Renal cortical epithelial cell (primary cell): ENCODE measurements at regions not wholly inside any gene's neighbourhood (a gene's known extent, or its start where the extent isn't known, plus 50 kb on each side); places are given as distances from the start of the nearest gene placed in this dataset.
"Not testable (repeated sequence)": the region's sequence is repeated elsewhere in the genome, so short reads cannot be mapped to it uniquely, and the experiment has no call there.

Experiments used
- DNase-seq: peaks from one replicate; pipeline ENCODE4 v3.0.0-alpha.2; 2011; ENCODE audit warnings: low read depth

DNA sequence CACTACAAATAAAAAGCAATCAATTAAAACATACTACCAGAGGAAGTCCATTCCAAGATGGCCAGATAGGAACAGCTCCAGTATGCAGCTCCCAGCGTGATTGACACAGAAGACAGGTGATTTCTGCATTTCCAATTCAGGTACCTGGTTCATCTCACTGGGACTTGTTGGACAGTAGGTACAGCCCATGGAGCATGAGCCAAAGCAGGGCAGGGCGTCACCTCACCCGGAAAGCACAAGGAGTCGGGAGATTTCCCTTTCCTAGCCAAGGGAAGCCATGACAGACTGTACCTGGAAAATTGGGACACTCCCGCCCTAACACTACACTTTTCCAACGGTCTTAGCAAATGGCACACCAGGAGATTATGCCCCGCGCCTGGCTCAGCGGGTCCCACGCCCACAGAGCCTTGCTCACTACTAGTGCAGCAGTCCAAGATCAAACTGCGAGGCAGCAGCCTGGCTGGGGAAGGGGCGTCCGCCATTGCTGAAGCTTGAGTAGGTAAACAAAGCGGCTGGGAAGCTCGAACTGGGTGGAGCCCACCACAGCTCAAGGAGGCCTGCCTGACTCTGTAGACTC is 106.0 kb downstream of the BUD13 start:
- not testable (repeated sequence) for DNase-seq

- DNase-seq: no peak
These were observed 107.3 kb downstream of the BUD13 start for GRCh38 chr11:116665523-116665922.

DNA sequence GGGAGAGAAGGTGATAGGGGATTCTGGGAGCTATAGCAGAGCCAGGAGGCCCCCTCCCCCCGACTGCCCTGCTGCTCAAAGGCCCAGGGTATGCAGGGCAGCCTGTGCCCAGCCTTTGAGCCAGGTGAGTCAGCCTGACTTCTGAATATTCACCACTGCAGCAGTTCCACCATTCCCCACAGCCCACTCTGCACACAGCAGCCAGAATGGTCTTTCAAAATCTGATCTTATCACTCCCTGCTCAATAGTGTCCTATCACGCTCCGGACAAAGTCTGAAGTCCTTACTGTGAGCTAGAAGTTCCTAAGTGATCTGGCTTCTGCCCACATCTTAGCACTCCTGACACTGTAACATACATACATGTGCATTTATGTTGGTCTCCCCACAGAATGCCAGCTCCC is 111.7 kb downstream of the BUD13 start:
- no peak for DNase-seq

GRCh38 chr11:116660011-116660410 is 112.8 kb downstream of the BUD13 start:
- DNase-seq: no peak

DNA sequence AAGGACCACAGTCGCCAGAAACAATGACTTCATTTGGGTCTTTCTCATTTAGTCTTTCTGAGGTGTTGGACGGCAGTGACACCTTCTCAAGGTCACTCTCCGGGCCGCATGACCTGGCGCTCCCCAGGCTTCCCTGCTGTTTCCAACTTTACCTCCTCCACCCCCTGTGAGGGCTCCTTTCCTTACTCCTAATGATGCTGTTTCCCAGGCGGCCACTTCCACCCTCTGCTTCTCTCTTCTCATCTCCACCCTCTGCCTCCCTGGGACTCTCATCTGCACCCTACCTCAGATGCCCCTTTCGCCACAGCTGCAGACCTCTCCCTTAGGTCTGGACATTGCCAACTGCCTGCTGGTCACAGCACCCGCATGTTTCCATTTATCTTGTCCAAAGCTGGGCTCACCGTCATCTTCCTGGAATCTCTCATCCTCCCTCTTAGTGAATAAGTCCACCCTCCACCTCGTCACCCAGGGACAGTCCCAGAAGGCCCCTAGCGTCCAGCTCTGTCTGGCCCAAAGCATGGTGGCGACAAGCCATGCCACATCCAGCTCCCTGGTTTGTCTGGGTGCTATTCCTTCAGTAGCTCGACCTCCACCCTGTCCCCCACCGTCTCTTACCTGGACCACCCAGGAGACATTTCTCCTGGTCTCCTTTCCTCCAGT is 113.8 kb downstream of the BUD13 start:
- DNase-seq: no peak

DNA sequence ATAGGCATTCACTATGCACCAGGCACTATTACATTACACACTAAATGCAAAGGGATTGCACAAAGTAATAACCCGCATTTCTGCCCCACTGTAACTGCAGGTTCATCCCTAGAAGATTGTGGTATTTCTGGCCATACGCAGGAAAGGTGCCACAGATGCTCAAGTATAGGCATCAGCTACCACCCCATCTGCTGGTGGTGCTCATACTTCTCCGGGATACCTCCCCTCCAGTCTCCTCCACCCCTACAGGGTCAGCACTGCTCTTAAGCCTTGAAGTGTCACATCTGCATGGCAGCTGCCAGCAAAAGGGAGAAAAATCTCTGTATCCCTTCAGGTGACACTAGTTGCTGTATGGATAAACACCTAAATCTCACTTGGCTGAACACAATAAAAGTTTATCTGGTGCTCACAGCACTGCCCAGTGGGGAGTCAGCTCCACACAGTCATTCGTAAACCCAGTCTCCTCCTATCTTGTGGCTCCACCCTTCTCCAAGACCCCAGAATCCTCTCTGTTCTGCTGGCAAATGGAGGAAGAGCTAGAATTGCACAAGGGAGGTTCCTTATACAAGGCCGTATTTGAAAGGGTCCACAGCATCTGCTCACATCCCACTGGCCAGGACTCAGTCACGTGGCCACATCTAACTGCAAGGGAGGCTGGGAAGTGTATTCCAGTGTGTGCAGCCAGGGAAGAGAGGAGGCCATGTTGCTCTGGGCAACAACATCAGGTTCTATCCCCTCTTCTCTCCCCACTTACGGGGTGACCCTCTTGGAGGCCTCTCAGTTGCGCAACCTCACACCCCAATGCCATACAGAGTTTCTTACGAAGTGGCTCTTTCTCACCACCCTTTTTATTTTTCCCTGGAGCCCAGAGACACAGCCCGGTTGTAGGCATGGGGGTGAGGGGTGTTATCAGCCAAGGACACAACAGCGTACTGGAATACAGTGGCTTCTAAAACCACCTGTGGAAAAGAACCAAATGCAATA is 114.7 kb downstream of the BUD13 start:
- no peak for DNase-seq

DNA sequence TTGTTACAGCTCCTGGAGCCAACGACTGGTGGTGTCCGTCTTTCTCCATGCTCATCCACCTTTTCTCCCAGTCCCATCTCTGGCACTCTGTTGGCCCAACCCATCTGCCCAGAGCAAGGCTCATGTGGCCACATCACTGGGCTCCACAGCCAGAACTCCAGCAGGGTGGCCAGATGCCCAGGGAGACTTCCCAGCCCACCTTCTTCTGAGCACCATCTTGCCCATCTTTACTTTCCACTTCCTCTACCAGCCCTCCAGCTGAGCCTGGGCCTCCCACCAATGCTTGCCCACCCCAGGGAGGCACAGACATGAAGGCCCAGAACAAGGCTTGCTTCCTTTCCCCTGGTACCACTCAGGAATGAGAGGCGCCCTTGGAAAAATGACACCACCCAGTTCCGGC is 116.8 kb downstream of the BUD13 start:
- DNase-seq: no peak

GRCh38 chr11:116654526-116654925 is 118.3 kb downstream of the BUD13 start:
- no peak for DNase-seq

- no peak for DNase-seq
These were observed 119.6 kb downstream of the BUD13 start for GRCh38 chr11:116653206-116653605.

- DNase-seq: no peak
These were observed 121.0 kb downstream of the BUD13 start for GRCh38 chr11:116651737-116652237.

DNA sequence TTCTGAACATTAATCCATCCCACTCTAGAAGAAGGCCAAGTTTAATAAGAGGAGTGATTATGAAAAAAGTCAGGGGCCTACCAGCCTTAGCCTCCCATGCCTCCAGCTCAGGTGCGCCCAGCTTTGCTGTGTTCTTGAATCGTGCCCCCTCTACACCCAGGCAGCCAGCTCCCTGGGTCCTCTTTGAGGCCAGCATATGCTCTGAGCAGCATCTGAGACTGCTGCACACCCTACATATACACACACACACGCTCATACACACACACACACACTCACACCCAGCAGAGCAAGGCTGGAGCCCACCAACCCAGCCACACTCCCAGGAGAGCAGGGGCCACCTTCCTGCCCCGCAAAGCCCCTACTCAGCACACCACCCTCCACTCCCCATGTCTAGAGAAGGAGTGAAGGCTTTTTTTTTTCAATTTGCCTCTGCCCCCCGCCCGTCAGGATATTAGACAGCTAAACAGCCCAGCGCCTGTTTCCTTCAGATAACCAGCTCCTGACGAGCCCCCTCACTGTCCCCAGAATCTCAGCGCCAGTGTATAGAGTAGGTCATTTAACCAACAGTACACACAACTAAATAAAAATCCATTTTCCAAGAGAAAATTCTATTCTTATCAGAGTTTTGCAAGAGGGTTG is 121.6 kb downstream of the BUD13 start:
- no peak for DNase-seq

DNA sequence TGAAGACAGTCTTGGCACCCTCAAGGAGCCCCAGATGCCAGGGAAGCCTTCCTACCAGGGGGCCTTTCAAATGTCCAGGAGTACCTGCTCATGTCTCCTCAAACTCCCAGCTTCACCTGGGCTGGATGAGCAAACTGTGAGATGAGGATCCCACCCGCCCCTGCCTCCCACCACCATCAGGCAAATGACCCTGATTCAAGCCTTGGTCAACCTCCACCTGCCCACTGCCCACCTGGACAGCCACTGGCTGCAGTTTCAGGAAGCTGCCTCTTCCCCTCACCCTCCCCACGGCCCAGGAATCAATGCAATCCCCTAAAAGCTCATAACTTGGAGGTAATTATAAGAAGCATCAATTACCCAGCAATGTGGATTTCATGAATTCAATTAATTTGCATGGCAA is 122.7 kb downstream of the BUD13 start:
- DNase-seq: no peak

DNA sequence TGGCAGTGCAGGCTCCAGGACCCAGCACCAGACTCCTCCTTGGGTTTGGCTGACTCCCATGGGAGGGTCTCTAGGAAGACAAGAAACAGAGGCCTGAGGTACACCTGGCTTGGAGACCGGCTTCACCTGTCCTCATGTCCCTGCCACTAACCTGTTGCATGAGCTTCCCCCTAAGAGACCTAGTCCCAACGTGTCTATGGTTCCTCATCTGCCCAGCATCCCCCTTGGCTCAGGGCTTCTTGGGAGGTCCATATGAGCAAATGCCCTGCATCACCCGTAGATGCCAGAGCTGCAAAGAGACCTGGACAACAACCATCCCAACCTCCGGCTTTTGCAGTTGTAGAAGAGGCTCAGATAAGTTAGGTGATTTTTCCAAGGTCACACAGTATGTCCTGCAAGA is 123.5 kb downstream of the BUD13 start:
- DNase-seq: no peak

GRCh38 chr11:116648247-116649174 is 124.3 kb downstream of the BUD13 start:
- no peak for DNase-seq

GRCh38 chr11:116647305-116648080 is 125.3 kb downstream of the BUD13 start:
- no peak for DNase-seq

- DNase-seq: no peak
These were observed 126.6 kb downstream of the BUD13 start for GRCh38 chr11:116646191-116646590.

DNA sequence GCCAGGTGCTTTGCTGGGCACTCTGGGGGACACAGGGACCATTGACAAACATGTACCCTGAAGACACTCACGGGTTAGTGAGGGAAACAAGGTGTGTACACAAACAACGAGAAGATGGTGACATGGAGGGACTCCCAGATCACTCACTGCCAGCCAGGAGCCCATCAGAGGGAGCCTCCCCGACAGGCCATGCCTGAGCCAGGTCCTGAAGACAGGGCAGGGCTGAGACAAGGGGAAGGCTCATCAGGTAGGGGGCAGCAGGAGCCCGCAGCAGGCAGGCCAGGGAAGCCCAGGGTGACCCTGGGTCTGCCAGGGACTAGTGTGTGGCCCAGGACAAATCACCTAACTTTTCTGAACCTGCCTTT is 127.9 kb downstream of the BUD13 start:
- no peak for DNase-seq

DNA sequence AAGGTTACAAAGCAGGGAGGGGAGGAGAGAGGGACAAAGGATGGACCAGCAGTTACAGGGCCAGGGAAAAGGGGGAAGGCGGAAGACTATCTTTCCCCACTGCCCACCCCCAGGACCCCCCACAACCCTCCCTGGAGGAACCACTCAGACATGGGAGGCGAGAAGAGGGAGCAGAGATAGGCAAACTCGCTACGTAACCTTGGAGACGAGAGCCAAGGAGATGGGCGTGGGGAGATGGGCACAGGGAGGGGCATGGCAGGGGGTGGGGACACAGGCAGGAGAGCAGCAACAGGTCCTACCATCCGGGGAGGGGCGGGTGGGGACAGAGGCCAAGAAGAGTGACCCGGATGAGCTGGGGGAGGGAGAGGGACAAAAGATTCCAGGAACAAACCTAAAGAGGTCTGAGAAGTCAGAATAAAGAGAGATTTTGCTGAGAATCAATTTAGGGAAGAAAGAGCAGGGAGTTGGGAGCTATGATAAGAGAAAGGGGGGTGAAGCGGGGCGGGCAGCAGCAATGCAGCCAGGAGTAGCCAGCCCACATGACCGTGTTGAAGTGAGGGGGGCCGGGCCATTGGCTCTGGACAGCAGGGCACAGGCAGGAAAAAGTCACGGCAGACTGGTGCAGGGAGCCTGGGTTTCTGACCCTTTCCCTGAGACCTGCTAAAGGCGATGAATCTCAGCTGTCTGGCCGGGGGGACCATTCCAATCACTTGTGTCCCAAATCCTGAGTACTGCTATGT is 128.4 kb downstream of the BUD13 start:
- DNase-seq: no peak

DNA sequence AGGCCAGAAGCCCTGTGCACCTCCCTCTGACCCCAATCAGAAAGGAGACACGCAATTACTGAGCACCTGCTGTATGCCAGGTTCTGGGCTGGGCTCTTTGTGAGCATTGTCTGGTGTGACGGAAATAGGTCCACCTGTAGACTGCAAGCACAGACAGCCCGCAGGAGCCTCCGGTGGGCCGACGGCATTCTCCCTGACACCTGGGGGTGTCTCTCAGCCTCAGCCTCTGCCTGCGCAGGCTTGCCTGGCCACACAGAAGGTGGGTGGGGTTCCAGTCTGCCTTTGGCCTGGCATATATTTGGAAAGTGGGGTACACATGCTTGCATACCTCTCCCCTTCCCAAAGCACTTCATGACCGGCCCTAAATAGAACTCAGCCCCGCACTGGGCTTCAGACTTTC is 129.3 kb downstream of the BUD13 start:
- DNase-seq: no peak

- no peak for DNase-seq
These were observed 129.9 kb downstream of the BUD13 start for GRCh38 chr11:116642902-116643301.
